ENCODE measurements at regions not wholly inside any gene's neighbourhood (a gene's known extent, or its start where the extent isn't known, plus 50 kb on each side); places are given as distances from the start of the nearest gene placed in this dataset.

DNA sequence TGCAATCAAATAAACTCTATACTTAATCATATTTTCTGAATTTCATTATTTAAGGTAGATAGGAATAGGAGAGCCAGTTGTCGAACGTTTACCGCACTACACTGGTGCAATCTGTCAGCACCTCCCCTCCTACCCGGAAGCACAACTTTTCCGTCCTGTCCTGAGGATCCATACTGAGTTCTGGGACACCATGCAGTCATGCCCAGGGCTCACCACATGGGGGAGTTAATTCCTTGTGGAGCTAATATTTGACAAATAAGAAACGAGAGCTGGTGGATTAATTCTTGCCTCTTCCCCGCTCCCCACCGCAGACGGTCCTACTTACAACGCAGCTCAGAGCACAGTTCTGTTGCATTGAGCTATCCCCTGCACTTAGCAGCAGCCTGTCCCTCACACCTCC lies 107.7 kb upstream of the RALGAPA2 start:
- TF ChIP-seq, protein P1, sequence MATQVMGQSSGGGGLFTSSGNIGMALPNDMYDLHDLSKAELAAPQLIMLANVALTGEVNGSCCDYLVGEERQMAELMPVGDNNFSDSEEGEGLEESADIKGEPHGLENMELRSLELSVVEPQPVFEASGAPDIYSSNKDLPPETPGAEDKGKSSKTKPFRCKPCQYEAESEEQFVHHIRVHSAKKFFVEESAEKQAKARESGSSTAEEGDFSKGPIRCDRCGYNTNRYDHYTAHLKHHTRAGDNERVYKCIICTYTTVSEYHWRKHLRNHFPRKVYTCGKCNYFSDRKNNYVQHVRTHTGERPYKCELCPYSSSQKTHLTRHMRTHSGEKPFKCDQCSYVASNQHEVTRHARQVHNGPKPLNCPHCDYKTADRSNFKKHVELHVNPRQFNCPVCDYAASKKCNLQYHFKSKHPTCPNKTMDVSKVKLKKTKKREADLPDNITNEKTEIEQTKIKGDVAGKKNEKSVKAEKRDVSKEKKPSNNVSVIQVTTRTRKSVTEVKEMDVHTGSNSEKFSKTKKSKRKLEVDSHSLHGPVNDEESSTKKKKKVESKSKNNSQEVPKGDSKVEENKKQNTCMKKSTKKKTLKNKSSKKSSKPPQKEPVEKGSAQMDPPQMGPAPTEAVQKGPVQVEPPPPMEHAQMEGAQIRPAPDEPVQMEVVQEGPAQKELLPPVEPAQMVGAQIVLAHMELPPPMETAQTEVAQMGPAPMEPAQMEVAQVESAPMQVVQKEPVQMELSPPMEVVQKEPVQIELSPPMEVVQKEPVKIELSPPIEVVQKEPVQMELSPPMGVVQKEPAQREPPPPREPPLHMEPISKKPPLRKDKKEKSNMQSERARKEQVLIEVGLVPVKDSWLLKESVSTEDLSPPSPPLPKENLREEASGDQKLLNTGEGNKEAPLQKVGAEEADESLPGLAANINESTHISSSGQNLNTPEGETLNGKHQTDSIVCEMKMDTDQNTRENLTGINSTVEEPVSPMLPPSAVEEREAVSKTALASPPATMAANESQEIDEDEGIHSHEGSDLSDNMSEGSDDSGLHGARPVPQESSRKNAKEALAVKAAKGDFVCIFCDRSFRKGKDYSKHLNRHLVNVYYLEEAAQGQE (IDR thresholded peaks at IDR 0.05; ENCODE audit: insufficient read depth in 1 of 2, low read depth in 2 of 2, low read length in 2 of 2) = no peak
- TF ChIP-seq POLR2AphosphoS5 (IDR thresholded peaks at IDR 0.05; ENCODE audit: low read depth, low read length) (no peak), SIN3A (IDR thresholded peaks at IDR 0.05; ENCODE audit: borderline replicate concordance, insufficient read depth, low read length) (no peak), TAF1 (IDR thresholded peaks at IDR 0.05; ENCODE audit: borderline replicate concordance, insufficient read depth, low read length) (no peak), FOXP2 (optimal IDR thresholded peaks at IDR 0.05; ENCODE audit: borderline replicate concordance, extremely low read depth, extremely low read length, insufficient read depth) (no peak)

DNA sequence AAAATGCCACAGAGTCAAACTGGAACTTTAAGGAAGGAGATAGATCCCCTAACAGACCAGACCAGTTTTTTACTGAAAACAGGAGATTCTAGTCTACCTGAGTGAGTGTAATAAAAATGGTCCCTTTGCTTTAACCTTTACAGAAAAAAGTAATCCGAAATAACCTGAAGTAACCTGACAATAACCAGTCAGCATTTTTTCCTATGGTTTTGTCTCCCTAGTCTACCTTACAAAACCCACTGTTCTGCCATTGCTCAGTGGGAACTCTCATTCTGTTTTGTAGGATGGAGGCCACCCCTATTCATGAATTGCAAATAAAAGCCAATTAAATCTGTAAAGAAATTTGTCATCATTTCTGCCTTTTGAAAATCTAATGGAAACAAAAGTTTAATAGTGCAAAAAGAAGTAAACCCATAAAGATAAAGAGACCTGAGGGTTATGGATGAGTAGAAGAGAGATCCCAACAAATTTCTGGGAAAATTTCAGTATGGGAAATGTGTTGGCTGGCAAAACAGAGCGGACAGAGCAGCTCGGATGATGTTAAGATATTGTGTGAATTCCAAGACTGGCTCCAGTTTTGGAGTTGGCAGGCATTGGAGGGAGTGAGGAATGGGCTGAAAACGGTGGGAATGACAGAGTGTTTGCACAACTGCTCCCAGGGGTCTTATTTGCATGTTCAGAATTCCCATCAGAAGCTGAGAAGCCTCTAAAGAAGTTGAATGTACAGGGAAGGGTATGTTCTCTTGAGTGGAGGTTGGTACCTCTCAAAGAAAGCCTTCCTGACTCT lies 104.7 kb upstream of the RALGAPA2 start:
- TF ChIP-seq SIN3A (IDR thresholded peaks at IDR 0.05; ENCODE audit: borderline replicate concordance, insufficient read depth, low read length) (no peak), FOXP2 (optimal IDR thresholded peaks at IDR 0.05; ENCODE audit: borderline replicate concordance, extremely low read depth, extremely low read length, insufficient read depth) (no peak), TAF1 (IDR thresholded peaks at IDR 0.05; ENCODE audit: borderline replicate concordance, insufficient read depth, low read length) (no peak), POLR2AphosphoS5 (IDR thresholded peaks at IDR 0.05; ENCODE audit: low read depth, low read length) (no peak)
- TF ChIP-seq, protein P1 (IDR thresholded peaks at IDR 0.05; ENCODE audit: insufficient read depth in 1 of 2, low read depth in 2 of 2, low read length in 2 of 2) = no peak

DNA sequence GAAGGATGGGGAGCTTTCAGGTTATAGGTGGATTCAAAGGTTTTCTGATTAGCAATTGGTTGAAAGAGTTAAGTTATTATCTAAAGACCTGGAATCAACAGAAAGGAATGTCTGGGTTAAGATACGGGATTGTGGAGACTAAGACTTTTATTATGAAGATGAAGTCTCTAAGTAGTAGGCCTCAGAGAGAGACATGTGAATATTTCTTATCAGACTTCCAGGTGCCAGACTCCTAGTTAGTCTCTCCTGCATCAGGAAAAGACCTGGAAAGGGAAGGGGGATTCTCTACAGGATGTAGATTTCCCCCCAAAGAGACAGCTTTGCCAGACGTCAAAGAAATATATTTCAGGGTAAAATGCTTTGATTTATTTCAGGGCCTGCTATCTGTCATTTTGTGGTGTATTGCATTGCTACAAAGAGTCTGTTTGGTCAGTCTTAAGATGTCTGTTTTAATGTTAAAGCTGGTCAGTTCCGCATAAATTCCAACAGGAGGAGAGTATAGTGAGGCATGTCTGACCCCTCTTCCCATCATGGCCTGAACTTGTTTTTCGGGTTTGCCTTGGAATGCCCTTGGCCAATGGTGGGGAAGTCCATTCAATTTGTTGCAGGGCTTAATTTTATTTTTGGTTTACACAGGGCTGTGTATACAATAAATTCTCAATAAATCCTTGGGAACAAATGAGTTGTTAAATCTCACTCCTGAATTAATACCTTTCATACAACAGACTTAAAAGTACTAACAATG lies 103.4 kb upstream of the RALGAPA2 start:
- TF ChIP-seq, protein P1 (IDR thresholded peaks at IDR 0.05; ENCODE audit: insufficient read depth in 1 of 2, low read depth in 2 of 2, low read length in 2 of 2) = no peak

DNA sequence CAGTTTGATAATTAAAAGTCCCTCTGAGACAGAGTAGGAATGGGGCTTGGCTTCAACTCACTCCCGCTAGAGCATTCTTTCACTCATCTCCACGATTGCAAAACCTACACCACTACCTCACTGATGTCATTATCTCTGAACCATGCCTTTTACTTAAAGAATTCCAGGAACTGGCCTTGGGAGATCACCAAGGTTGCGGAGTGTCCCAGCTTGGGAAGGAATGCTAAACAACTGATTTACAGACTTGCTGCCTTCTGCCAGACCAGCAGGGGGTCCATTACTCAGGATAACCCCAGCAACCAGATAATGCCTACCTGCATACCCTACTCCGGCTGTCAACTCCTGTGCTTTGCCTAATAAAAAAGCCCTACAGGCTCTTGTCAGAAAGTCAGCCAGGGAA lies 102.2 kb upstream of the RALGAPA2 start:
- TF ChIP-seq FOXP2 (optimal IDR thresholded peaks at IDR 0.05; ENCODE audit: borderline replicate concordance, extremely low read depth, extremely low read length, insufficient read depth) (no peak), POLR2AphosphoS5 (IDR thresholded peaks at IDR 0.05; ENCODE audit: low read depth, low read length) (no peak), TAF1 (IDR thresholded peaks at IDR 0.05; ENCODE audit: borderline replicate concordance, insufficient read depth, low read length) (no peak), SIN3A (IDR thresholded peaks at IDR 0.05; ENCODE audit: borderline replicate concordance, insufficient read depth, low read length) (no peak)
- TF ChIP-seq, protein P1 (IDR thresholded peaks at IDR 0.05; ENCODE audit: insufficient read depth in 1 of 2, low read depth in 2 of 2, low read length in 2 of 2) = no peak
